Sigmoid colon (tissue), 6 donors: ENCODE measurements at regions not wholly inside any gene's neighbourhood (a gene's known extent, or its start where the extent isn't known, plus 50 kb on each side); places are given as distances from the start of the nearest gene placed in this dataset.

Experiments used
- DNase-seq: peaks from one replicate; pipeline ENCODE4 v3.0.0-alpha.2; 2019
- H3K27ac ChIP-seq, 4 donors: fragments of 200-600 bp; sonication (generic); one replicate each; pipeline ENCODE4 v1.5.1; 2016 to 2019; ENCODE audit warnings: mild to moderate bottlenecking in 1 of 4
- H3K27me3 ChIP-seq, 3 donors: fragments of 200-600 bp; sonication (generic); one replicate each; pipeline ENCODE4 v1.5.1; 2019; ENCODE audit warnings: mild to moderate bottlenecking in 1 of 3
- H3K36me3 ChIP-seq, 4 donors: fragments of 200-600 bp; sonication (generic); one replicate each; pipeline ENCODE4 v1.5.1; 2016 to 2019
- H3K4me1 ChIP-seq, 4 donors: fragments of 200-600 bp; sonication (generic); one replicate each; pipeline ENCODE4 v1.5.1; 2017 to 2019
- H3K4me3 ChIP-seq, 4 donors: fragments of 200-600 bp; sonication (generic); one replicate each; pipeline ENCODE4 v1.5.1; 2017 to 2019; ENCODE audit warnings: mild to moderate bottlenecking in 2 of 4, moderate library complexity in 1 of 4
- H3K9me3 ChIP-seq, 4 donors: fragments of 200-600 bp in 3 of 4; sonication (generic) in 3 of 4; one replicate each; pipeline versions ENCODE4 v1.5.1 to v1.6.1; 2013 to 2019
- EP300 ChIP-seq, 4 donors: sonication (generic); formaldehyde crosslinking; IDR thresholded peaks; one replicate each; pipeline ENCODE4 v1.6.1; 2017; ENCODE audit warnings: antibody characterized with exemption in 4 of 4
- POLR2A ChIP-seq, 2 donors: fragments of 450-650 bp; IDR thresholded peaks; one replicate each; pipeline ENCODE4 v1.6.1; 2016; ENCODE audit warnings: antibody characterized with exemption in 2 of 2, mild to moderate bottlenecking in 2 of 2, moderate library complexity in 2 of 2
- POLR2AphosphoS5 ChIP-seq, 4 donors: sonication (generic); formaldehyde crosslinking; IDR thresholded peaks; one replicate each; pipeline ENCODE4 v1.6.1; 2017; ENCODE audit warnings: antibody characterized with exemption in 4 of 4
- WGBS, 2 donors: extraction: QIAGEN DNeasy Blood & Tissue Kit; methylation state at CpG; one replicate each; pipeline ENCODE4 v1.1.7; 2013; 5-methylcytosine and 5-hydroxymethylcytosine counted together
- intact Hi-C: fragments of 100-400 bp; cut with DNase I; formaldehyde crosslinking; loops from one replicate; pipeline ENCODE4 v1.15.1; 2023
- TF ChIP-seq, protein P1 (sequence below), 4 experiments: fragments of 450-650 bp in 3 of 4; fragments of 200-600 bp in 1 of 4; IDR thresholded peaks; one replicate each; pipeline ENCODE4 v1.5.1; 2016 to 2019; ENCODE audit warnings: antibody characterized with exemption in 4 of 4, mild to moderate bottlenecking in 3 of 4, moderate library complexity in 2 of 4
- donor health status: healthy with polysubstance abuse.
- donor health status: healthy.

DNA sequence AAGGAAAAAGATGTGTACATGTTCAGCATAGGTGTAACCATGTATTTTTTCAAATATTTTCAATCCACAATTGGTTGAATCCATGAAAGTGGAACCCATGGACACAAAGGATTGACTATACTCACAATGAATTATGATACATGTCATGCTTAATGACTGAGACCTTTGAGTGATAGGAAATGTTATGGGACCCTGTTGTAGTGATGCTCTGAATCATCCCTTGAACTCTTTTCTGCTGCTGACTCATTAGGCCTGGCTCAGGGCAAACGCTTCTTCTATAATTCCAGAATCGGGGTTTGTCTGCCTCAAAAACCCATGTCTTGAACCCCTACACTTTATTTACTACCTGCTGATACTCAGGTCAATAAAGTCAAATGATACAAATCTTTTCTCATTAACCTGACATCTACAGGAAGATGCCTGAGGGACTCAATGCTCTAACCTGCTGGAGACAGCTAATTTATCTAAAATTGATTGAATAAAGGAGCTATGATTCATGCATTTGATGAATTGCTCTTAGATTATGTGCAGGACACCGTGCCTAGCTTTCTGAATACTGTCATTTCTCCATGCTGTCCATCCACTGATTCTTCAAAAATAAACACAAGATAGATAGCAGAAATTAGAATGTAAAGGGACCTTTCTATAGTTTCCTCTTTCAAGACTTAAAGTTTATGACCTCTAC is 260.1 kb downstream of the PRELID2 start:
- H3K27ac ChIP-seq: no peak overlapping the region
- peaks cover 0 to 6% (median 2%) of the 10 kb centered on the region in 4 donors for H3K9me3 ChIP-seq
- intact Hi-C loops: no loop called here
- H3K27me3 ChIP-seq: no peaks in the 10 kb centered on the region
- no peak for DNase-seq
- H3K36me3 ChIP-seq: no peaks in the 10 kb centered on the region
- 89 to 90% methylated on average over 3 of the region's 3 CpGs for WGBS, 2 donors
- no peaks in the 10 kb centered on the region for H3K4me1 ChIP-seq
- H3K4me3 ChIP-seq: no peak overlapping the region
- no peak for TF ChIP-seq EP300 (IDR thresholded peaks at IDR 0.05)

GRCh38 chr5:145568581-145568980 is 266.6 kb downstream of the PRELID2 start:
- Histone ChIP-seq H3K9me3 (no peaks in the 10 kb centered on the region), H3K36me3 (no peaks in the 10 kb centered on the region), H3K27ac (no peak overlapping the region), H3K4me1 (no peaks in the 10 kb centered on the region), H3K4me3 (no peak overlapping the region), H3K27me3 (no peaks in the 10 kb centered on the region)
- no peak for DNase-seq
- intact Hi-C loops: no loop called here
- TF ChIP-seq EP300 (IDR thresholded peaks at IDR 0.05) (no peak), POLR2AphosphoS5 (IDR thresholded peaks at IDR 0.05) (no peak), POLR2A (IDR thresholded peaks at IDR 0.05) (no peak)
- TF ChIP-seq, protein P1, sequence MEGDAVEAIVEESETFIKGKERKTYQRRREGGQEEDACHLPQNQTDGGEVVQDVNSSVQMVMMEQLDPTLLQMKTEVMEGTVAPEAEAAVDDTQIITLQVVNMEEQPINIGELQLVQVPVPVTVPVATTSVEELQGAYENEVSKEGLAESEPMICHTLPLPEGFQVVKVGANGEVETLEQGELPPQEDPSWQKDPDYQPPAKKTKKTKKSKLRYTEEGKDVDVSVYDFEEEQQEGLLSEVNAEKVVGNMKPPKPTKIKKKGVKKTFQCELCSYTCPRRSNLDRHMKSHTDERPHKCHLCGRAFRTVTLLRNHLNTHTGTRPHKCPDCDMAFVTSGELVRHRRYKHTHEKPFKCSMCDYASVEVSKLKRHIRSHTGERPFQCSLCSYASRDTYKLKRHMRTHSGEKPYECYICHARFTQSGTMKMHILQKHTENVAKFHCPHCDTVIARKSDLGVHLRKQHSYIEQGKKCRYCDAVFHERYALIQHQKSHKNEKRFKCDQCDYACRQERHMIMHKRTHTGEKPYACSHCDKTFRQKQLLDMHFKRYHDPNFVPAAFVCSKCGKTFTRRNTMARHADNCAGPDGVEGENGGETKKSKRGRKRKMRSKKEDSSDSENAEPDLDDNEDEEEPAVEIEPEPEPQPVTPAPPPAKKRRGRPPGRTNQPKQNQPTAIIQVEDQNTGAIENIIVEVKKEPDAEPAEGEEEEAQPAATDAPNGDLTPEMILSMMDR (IDR thresholded peaks at IDR 0.05): no peak

DNA sequence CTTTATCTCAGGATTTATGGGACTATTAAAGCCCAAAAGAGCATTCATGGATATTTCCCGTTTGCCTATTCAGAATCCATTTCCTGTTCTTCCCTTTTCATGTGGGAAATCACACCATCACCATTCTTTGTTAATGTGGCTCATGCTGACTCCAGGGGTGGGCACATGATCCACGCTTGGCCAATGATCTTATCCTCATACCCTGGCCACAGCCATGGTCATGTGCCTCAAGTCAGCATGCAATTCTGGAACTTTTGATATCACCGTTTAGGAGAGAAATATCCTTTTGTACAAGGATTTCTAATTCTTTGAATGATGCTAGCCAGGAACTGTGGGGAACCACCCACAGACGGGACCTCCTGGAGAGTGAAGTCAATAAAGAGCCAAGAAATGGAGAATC is 272.2 kb downstream of the PRELID2 start:
- H3K4me1 ChIP-seq: no peaks in the 10 kb centered on the region
- WGBS, 2 donors: 83 to 85% methylated on average over 4 of the region's 4 CpGs
- H3K9me3 ChIP-seq: no peaks in the 10 kb centered on the region
- H3K27me3 ChIP-seq: no peaks in the 10 kb centered on the region
- TF ChIP-seq EP300 (IDR thresholded peaks at IDR 0.05) (no peak), POLR2AphosphoS5 (IDR thresholded peaks at IDR 0.05) (no peak), POLR2A (IDR thresholded peaks at IDR 0.05) (no peak)
- TF ChIP-seq, protein P1 (IDR thresholded peaks at IDR 0.05): no peak
- no peak overlapping the region for H3K4me3 ChIP-seq
- intact Hi-C loops: no loop called here
- DNase-seq: no peak
- no peak overlapping the region for H3K27ac ChIP-seq
- no peaks in the 10 kb centered on the region for H3K36me3 ChIP-seq

DNA sequence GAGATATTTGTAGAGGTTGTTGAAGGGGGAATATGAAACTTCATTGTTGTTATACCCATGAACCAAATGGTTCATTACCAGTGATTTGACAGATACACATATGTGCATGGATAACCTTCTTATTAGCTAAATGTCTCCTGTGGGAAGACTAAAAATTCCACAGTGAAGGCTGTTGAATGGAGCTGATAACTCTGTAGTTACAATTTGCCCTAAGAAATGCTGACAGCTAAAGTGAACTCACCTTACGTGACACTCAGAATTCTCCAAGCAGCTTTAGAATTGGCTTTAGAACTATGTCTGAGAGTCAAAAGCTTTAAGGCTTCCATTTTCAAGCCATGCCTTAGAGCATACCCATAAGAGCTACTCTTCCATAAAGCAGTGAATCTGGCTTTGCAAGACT is 276.9 kb downstream of the PRELID2 start:
- DNase-seq: no peak
- no peaks in the 10 kb centered on the region for H3K4me1 ChIP-seq
- TF ChIP-seq POLR2AphosphoS5 (IDR thresholded peaks at IDR 0.05): no peak
- TF ChIP-seq, protein P1 (IDR thresholded peaks at IDR 0.05): no peak
- TF ChIP-seq EP300 (IDR thresholded peaks at IDR 0.05): no peak
- TF ChIP-seq POLR2A (IDR thresholded peaks at IDR 0.05): no peak
- H3K27me3 ChIP-seq: no peaks in the 10 kb centered on the region
- no peak overlapping the region for H3K27ac ChIP-seq
- intact Hi-C loops: no loop called here
- 91 to 94% methylated on average over 1 of the region's 1 CpG for WGBS, 2 donors
- H3K9me3 ChIP-seq: no peaks in the 10 kb centered on the region
- H3K36me3 ChIP-seq: no peaks in the 10 kb centered on the region
- H3K4me3 ChIP-seq: no peak overlapping the region

DNA sequence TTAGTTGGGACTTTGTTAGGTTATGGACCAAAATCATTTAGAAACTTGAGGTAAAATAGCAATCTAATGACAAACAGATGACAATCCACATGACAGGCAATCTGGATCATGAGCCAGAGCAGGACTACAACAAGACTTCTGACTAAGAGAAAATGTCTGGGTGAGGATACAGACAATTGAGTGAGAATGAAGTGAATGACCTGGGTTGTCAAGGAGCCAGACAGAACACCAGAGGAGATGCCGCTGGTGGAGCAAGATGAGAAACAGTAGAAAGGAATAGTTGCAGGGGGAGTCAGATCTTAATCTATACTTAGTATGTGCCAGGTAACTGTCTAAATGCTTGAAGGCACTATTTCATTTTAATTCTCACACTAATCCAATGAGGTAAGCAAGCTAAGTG is 277.8 kb downstream of the PRELID2 start:
- Histone ChIP-seq H3K9me3 (no peaks in the 10 kb centered on the region), H3K4me1 (no peaks in the 10 kb centered on the region), H3K27me3 (no peaks in the 10 kb centered on the region), H3K27ac (no peak overlapping the region), H3K4me3 (no peak overlapping the region), H3K36me3 (no peaks in the 10 kb centered on the region)
- DNase-seq: no peak
- WGBS, 2 donors: 93 to 94% methylated on average over 1 of the region's 1 CpG
- intact Hi-C loops: no loop called here
- no peak for TF ChIP-seq EP300 (IDR thresholded peaks at IDR 0.05)
- TF ChIP-seq POLR2A (IDR thresholded peaks at IDR 0.05): no peak
- no peak for TF ChIP-seq POLR2AphosphoS5 (IDR thresholded peaks at IDR 0.05)
- TF ChIP-seq, protein P1 (IDR thresholded peaks at IDR 0.05): no peak
